HepG2 (cell line): ENCODE measurements at regions not wholly inside any gene's neighbourhood (a gene's known extent, or its start where the extent isn't known, plus 50 kb on each side); places are given as distances from the start of the nearest gene placed in this dataset.

Experiments
- CENPX ChIP-seq: sonication (generic); formaldehyde crosslinking; IDR thresholded peaks from 2 replicates; pipeline ENCODE4 v1.9.0; 2021; ENCODE audit warnings: mild to moderate bottlenecking, missing genetic modification reagents, moderate library complexity
- DNMT3B ChIP-seq: conservative IDR thresholded peaks from 2 replicates; pipeline ENCODE4 v1.6.1; 2016; ENCODE audit warnings: missing biosample characterization, control low read depth
- EP300 ChIP-seq, 3 experiments: sonication (generic) in 1 of 3; formaldehyde crosslinking in 1 of 3; IDR thresholded peaks; 2 replicates each; pipeline versions ENCODE4 v1.5.1 to v1.6.1; 2011 to 2020; ENCODE audit warnings: low read depth in 2 of 3, low read length in 2 of 3, borderline replicate concordance in 1 of 3, improper control_type of control experiment in 1 of 3, mild to moderate bottlenecking in 1 of 3, missing genetic modification reagents in 1 of 3, moderate library complexity in 1 of 3
- KLF11 ChIP-seq: IDR thresholded peaks from 2 replicates; pipeline ENCODE4 v1.6.1; 2016; ENCODE audit warnings: missing compliant biosample characterization
- NFAT5 ChIP-seq: sonication (generic); formaldehyde crosslinking; IDR thresholded peaks from 2 replicates; pipeline ENCODE4 v1.4.0; 2020; ENCODE audit warnings: missing genetic modification reagents
- POGZ ChIP-seq: sonication (generic); formaldehyde crosslinking; IDR thresholded peaks from 2 replicates; pipeline ENCODE4 v1.4.0; 2020; ENCODE audit warnings: mild to moderate bottlenecking, missing genetic modification reagents
- SKIL ChIP-seq: sonication (generic); formaldehyde crosslinking; IDR thresholded peaks from 2 replicates; pipeline ENCODE4 v1.8.0; 2022; ENCODE audit warnings: missing genetic modification reagents, mild to moderate bottlenecking, moderate library complexity, borderline replicate concordance
- SOX5 ChIP-seq: IDR thresholded peaks from 2 replicates; pipeline ENCODE4 v1.6.1; 2016; ENCODE audit warnings: borderline replicate concordance
- SRSF4 ChIP-seq: fragments of 200-400 bp; formaldehyde crosslinking; IDR thresholded peaks from one replicate; pipeline ENCODE4 v1.6.1; 2018; ENCODE audit warnings: mild to moderate bottlenecking, low read depth, low read length, moderate library complexity; ENCODE audit not compliant: poor library complexity, severe bottlenecking
- ZFY ChIP-seq: sonication (generic); formaldehyde crosslinking; IDR thresholded peaks from 2 replicates; pipeline ENCODE4 v1.4.0; 2020; ENCODE audit warnings: missing genetic modification reagents
- ZNF296 ChIP-seq: sonication (generic); formaldehyde crosslinking; conservative IDR thresholded peaks from 2 replicates; pipeline ENCODE4 v1.5.0; 2020; ENCODE audit warnings: mild to moderate bottlenecking, missing genetic modification reagents
- ZNF34 ChIP-seq: sonication (generic); formaldehyde crosslinking; IDR thresholded peaks from 2 replicates; pipeline ENCODE4 v1.4.0; 2020; ENCODE audit warnings: mild to moderate bottlenecking, missing genetic modification reagents, borderline replicate concordance
- ZNF513 ChIP-seq: sonication (generic); formaldehyde crosslinking; conservative IDR thresholded peaks from 2 replicates; pipeline ENCODE4 v1.5.0; 2020; ENCODE audit warnings: missing genetic modification reagents

- no peak for TF ChIP-seq SKIL (CRISPR knock-in tag)
- TF ChIP-seq ZNF513: no peak
- no peak for TF ChIP-seq ZFY
- peak; percentile 65; the same call in 1 of the 2 replicates for TF ChIP-seq DNMT3B (CRISPR knock-in tag)
- TF ChIP-seq SRSF4: no peak
- no peak for TF ChIP-seq POGZ (CRISPR knock-in tag)
- TF ChIP-seq CENPX (CRISPR knock-in tag): no peak
- TF ChIP-seq KLF11 (CRISPR knock-in tag): no peak
- TF ChIP-seq NFAT5 (CRISPR knock-in tag): no peak
- TF ChIP-seq SOX5: no peak; the same call in 1 of the 2 replicates
- TF ChIP-seq EP300 (IDR thresholded peaks at IDR 0.05; ENCODE audit: low read depth in 2 of 2, low read length in 2 of 2): peak in 1 of 2 experiments; percentile 75; a peak in 2 of 4 replicates
- TF ChIP-seq EP300 (CRISPR knock-in tag; IDR thresholded peaks at IDR 0.05; ENCODE audit: borderline replicate concordance): peak; percentile 47; the same call in 1 of the 2 replicates
- no peak for TF ChIP-seq ZNF296 (CRISPR knock-in tag)
- TF ChIP-seq ZNF34 (CRISPR knock-in tag): no peak
Measured at GRCh38 chr2:234677758-234678538, 181.1 kb upstream of the ARL4C start (continued).
